Frontal cortex (tissue), 3 donors: ENCODE measurements at regions not wholly inside any gene's neighbourhood (a gene's known extent, or its start where the extent isn't known, plus 50 kb on each side); places are given as distances from the start of the nearest gene placed in this dataset.
A peak's percentile ranks its signal among the peaks of the same experiment; 100 is the strongest.

ENCODE experiments used
- DNase-seq, 2 donors: peaks; one replicate each; pipeline ENCODE4 v3.0.0; 2012; ENCODE audit warnings: low spot score in 2 of 2
- FAIRE-seq: peaks from 2 replicates; lab custom pipeline; 2012; peaks lifted over from hg19 to GRCh38; lab: Jason Lieb, UNC
- donor health status: control.
- donor health status: control.
- donor health status: control.

DNA sequence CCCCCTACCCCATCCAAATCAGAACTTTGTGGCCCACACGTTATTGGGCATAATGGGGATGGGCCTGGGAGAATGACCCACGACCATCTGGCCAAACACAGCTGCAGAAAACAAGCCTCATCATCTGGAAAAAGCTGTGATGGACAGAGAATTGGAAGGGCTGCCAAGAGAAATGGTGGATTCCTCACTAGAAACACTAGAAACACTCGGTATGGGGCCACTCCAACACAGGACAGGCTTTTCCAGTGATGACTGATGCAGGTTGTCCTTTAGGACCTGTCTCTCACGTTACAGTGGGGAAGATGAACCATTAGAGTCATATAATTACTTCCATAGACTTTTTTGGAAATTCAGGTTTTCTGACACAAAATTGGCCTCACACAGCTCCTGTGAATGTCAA is 172.4 kb upstream of the TARS1 start:
- FAIRE-seq (no peak), DNase-seq (no peak)

- DNase-seq = no peak
- no peak for FAIRE-seq
These were observed 170.1 kb upstream of the TARS1 start for GRCh38 chr5:33270671-33271070.

DNA sequence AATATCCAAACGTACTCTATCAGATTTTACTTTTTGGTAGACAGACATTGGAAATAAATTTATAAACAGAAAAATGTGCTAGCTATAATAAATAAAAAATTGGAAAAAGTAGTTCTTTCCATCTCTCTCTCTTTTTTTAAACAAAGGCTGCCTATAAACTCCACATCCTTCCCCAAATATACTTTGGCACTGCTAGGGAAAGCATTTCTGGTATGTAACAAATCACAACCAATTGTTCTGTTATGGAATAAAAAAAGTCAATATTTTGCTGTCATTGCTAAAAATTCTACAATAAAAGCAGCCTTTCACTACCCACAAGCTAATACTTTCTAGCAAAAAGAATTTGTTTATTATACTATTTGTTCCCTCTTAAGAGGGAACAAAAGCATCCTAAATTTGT is 169.2 kb upstream of the TARS1 start:
- DNase-seq = no peak
- no peak for FAIRE-seq

DNA sequence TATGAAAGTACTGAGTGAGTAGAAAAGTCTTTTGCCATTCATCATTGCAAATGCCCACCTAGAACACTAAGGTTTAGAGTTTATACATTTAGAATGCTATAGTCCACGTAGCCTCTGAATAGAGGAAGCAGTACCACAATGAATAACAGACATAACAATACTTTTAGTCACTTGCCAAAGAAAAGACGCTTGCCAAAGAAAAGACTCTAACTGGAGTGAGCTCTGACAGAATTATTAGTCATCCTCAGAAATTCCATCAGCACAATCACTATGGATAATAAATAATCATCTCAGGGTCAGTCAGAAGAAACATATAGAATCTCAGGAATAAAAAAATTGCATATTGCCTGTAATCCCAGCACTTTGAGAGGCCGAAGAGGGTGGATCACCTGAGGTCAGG is 168.5 kb upstream of the TARS1 start:
- DNase-seq = no peak
- FAIRE-seq = no peak

- FAIRE-seq = no peak
- DNase-seq = no peak
These were observed 166.8 kb upstream of the TARS1 start for GRCh38 chr5:33273985-33274384.

- DNase-seq (no peak), FAIRE-seq (no peak)
These were observed 165.4 kb upstream of the TARS1 start for GRCh38 chr5:33275391-33275790.

DNA sequence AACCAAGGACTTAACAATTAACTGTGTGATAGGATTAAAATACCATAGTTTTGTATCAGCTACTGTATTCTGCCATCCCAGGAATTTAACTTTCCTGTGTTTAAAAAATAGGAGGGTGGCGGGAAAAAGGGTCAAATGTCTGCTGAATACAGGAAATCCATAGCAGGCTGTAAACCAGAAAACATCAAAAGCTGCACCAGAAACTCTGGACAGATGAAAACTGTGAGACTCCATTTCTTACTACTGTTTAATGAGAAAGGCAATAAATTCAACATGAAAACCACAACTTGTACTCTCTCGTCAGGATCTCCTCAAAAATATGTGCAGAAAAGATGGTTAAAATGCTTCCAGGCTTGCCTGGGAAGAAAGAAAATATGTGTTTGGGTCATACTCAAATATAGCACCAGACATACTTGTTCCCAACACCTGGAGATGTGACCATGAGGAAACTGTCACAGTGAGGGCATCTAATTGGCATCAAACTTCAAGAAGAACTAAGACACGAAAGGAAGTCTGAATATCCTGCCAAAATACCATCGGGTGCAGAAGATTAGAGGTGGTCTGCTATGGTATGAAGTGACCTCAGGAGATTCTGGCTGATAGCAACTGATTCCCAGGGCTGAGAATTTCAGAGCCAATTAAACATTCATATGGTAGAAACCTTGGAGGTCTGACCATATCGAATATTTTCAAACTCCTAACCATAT is 164.7 kb upstream of the TARS1 start:
- FAIRE-seq (no peak), DNase-seq (no peak)

DNA sequence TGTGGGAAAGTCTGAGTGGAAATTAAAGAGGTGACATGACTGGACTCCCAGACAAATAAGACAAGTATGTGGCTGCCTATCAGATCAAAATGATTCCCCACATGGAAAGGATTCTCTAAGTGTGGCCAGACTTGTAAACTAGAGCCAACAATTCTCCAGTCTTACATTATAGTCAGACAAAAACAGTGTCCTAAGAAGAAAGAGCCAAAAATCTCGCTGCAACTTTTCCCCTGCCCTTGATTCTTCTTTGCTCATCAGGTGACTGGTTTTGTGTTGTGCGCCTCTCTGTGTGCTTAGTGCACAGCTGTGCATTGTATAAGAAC is 164.2 kb upstream of the TARS1 start:
- no peak for FAIRE-seq
- DNase-seq = no peak

DNA sequence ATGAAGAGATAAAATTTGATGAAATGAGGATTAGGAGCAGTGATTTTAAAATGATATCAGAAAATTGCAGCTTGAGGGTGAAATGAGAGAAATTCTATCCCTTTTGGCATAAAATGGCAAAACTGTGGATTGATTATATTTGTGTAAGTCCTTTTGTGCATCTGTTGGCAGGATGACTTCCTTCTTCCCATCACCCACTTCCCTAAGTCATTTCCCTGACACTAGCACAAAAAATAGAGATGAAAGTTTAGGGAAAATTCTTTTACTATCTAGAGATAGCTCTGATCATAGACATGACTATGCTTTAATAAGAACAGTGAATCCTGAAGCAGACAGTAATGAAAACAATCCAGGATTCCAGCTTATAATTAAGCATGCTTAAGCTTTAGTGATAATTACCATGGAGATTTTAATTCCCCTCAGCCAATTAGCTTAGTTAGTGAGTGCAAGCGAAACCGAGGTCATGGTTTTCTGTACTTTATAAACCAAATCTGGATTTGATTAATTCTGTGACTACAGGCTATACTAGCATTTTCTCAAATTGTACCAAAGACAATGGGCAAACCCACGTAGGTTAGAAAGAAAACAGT is 163.6 kb upstream of the TARS1 start:
- FAIRE-seq = no peak
- no peak for DNase-seq

DNA sequence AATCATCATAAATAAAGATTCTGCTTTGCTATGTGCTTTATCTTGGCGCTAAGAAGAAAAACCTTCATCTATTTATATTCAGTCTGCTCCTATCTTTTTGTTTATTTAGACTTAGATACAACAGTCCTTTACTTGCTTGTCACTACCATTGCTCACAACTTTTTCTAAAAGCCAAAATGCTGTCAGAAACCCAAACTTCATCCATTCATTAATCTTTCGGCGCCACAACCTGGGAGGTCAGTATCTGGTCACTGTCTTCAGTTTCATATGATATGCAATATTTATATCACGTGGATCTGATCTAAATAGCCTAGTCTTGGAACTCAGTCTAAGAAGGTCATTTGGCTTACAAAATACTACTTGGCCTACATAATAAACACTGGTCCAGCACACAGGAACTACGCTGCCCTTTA is 159.3 kb upstream of the TARS1 start:
- no peak for DNase-seq
- no peak for FAIRE-seq

- DNase-seq = no peak
- FAIRE-seq = no peak
These were observed 158.6 kb upstream of the TARS1 start for GRCh38 chr5:33282157-33282556.

GRCh38 chr5:33282696-33283095 is 158.1 kb upstream of the TARS1 start:
- no peak for FAIRE-seq
- no peak for DNase-seq

DNA sequence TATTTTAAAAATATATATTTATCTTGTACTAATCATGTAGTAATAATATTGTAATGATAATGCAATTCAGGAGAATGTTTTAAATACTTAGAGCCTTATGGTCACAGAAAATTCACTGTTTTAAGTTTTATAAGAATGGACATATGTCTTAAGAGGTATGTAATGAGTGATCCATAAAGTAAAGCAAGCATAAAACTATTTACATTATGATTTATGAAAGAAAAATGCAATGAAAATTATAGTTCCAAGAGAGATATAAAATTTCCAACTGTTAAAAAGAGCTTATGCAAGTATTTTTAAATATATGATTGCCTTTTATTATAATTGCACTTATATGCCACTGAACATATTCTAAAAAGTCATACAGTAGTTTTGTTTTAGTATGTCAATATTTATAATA is 157.5 kb upstream of the TARS1 start:
- no peak for FAIRE-seq

DNA sequence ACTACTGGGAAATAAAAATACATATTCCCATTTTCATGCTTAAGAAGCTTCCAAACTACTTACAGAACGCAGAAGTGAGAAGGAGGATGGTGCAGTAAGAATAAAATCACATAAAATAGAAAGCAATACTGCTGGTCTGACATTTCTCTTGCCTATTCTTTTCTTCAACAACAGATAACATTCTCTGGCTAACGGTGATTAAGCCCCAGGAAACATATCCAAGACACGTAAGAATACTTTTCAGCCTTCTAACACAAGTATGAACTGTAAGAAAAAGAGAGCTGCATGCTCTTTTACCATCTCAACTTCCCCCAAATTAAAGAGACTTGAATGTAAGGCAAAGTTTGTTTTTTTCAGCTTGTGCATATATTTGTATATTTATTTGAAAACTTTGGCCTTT is 156.1 kb upstream of the TARS1 start:
- FAIRE-seq (no peak), DNase-seq (no peak)

More for the DNA sequence above, 157.5 kb upstream of the TARS1 start:
- DNase-seq = no peak

DNA sequence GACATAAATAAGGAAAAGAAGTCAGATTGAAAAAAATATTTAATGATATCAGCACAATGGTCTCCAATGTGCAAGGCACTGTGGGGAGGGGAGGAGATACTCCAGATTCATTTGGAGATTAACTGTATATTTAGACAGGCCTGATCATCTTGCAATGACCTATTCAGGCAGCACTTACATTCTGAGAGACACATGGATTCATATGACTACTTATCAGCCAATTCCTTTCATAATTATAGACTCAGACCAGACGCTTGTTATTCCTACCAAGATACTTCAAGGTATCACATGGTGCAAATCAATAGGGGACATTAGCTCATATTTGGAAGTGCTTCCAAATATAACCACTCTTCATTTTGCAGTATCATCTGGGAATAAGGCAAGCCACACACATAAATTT is 153.5 kb upstream of the TARS1 start:
- FAIRE-seq = no peak
- DNase-seq = no peak

DNA sequence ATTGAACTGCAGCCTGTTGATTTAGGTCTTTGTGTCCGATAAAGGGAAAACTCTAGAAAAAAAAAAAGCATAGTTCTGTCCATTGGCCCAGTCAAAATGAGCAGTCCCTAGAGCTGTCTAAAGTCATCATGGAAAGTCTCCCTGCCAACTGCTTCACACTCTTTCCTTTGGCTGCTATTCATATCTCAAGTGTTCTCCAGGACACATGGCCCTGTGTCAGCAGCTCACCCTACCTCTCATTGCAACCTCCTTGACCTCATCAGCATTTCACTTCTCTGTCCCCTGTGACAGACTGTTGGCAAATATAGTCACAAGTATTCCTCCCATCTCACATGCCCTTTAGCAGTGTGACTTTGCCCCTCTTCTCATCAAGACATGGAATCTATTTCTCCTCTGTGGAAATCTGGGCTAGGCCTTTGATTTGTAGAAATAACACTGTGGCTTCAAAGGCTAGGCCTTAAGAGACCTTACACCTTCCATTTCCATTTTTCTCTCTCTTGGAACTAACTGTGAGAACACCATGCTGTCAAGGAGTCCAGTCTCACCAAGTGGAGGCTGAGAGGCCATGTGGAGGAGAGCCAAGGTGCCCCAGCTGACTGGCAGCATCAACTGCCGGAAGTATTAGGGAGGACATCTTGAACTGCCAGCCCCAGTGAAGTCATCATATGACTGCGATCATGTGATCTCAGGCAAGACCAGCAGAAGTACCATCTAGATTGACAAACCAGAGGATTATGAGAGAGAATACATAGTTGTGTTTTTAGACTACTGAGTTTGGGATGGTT is 149.4 kb upstream of the TARS1 start:
- DNase-seq (no peak), FAIRE-seq (no peak)

GRCh38 chr5:33297760-33298216 is 143.0 kb upstream of the TARS1 start:
- no peak for FAIRE-seq
- no peak for DNase-seq

GRCh38 chr5:33299621-33300208 is 141.1 kb upstream of the TARS1 start:
- peak in 1 of 2 donors; percentile 16 for DNase-seq

GRCh38 chr5:33300209-33300742 is 140.5 kb upstream of the TARS1 start:
- no peak for DNase-seq
- no peak for FAIRE-seq

More at GRCh38 chr5:33299621-33300208, 141.1 kb upstream of the TARS1 start:
- FAIRE-seq = no peak

DNA sequence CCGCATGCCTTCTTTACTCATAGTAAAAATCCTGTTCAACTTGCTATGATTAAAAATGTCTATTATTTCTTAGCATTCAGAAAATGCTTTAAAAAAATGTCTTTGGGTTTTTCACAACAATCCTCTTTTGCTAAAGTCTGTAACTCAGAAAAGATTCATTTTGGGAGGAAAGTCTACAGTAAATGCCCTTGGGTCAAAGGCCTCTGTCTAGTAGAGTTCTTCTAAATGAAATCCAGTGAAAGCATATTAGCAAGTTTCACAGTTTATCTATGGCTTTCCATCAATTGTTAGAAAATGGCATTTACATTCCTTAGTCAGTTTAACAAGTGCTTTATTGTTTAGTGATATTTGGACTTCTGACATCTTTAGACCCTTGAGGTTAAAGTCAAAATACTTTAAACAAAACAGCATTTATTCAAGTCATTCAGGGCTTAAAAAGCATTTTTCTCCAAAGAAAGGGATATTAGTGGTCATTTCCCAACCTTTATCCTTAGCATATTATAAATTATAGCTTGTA is 137.1 kb upstream of the TARS1 start:
- DNase-seq (no peak), FAIRE-seq (no peak)
